ENCODE measurements at regions not wholly inside any gene's neighbourhood (a gene's known extent, or its start where the extent isn't known, plus 50 kb on each side); places are given as distances from the start of the nearest gene placed in this dataset.

- DNase-seq (ENCODE audit: low read depth) = no peak
- TF ChIP-seq CTCF (IDR thresholded peaks at IDR 0.05; ENCODE audit: control insufficient read depth, extremely low read depth, insufficient read depth) = no peak
- no peak overlapping the region for H3K4me3 ChIP-seq (ENCODE audit: low read depth, low read length)
These were observed 80.5 kb upstream of the SLC4A4 start for GRCh38 chr4:71258323-71258722.

GRCh38 chr4:71259280-71259679, 79.5 kb upstream of the SLC4A4 start:
- DNase-seq (ENCODE audit: low read depth) = no peak
- TF ChIP-seq CTCF (IDR thresholded peaks at IDR 0.05; ENCODE audit: control insufficient read depth, extremely low read depth, insufficient read depth) = no peak
- no peak overlapping the region for H3K4me3 ChIP-seq (ENCODE audit: low read depth, low read length)

- TF ChIP-seq CTCF (IDR thresholded peaks at IDR 0.05; ENCODE audit: control insufficient read depth, extremely low read depth, insufficient read depth) = no peak
- DNase-seq (ENCODE audit: low read depth) = no peak
- H3K4me3 ChIP-seq (ENCODE audit: low read depth, low read length) = no peak overlapping the region
These were observed 78.9 kb upstream of the SLC4A4 start for GRCh38 chr4:71259911-71260331.

- no peak overlapping the region for H3K4me3 ChIP-seq (ENCODE audit: low read depth, low read length)
- DNase-seq (ENCODE audit: low read depth) = no peak
- no peak for TF ChIP-seq CTCF (IDR thresholded peaks at IDR 0.05; ENCODE audit: control insufficient read depth, extremely low read depth, insufficient read depth)
These were observed 78.3 kb upstream of the SLC4A4 start for GRCh38 chr4:71260544-71260943.

GRCh38 chr4:71261001-71261400, 77.8 kb upstream of the SLC4A4 start:
- TF ChIP-seq CTCF (IDR thresholded peaks at IDR 0.05; ENCODE audit: control insufficient read depth, extremely low read depth, insufficient read depth) = no peak
- DNase-seq (ENCODE audit: low read depth) = no peak
- H3K4me3 ChIP-seq (ENCODE audit: low read depth, low read length) = no peak overlapping the region

- DNase-seq (ENCODE audit: low read depth) = no peak
- H3K4me3 ChIP-seq (ENCODE audit: low read depth, low read length) = no peak overlapping the region
- TF ChIP-seq CTCF (IDR thresholded peaks at IDR 0.05; ENCODE audit: control insufficient read depth, extremely low read depth, insufficient read depth) = no peak
These were observed 77.1 kb upstream of the SLC4A4 start for GRCh38 chr4:71261633-71262121.

- DNase-seq (ENCODE audit: low read depth) = no peak
- no peak overlapping the region for H3K4me3 ChIP-seq (ENCODE audit: low read depth, low read length)
- no peak for TF ChIP-seq CTCF (IDR thresholded peaks at IDR 0.05; ENCODE audit: control insufficient read depth, extremely low read depth, insufficient read depth)
These were observed 76.7 kb upstream of the SLC4A4 start for GRCh38 chr4:71262161-71262560.
